ENCODE measurements at regions not wholly inside any gene's neighbourhood (a gene's known extent, or its start where the extent isn't known, plus 50 kb on each side); places are given as distances from the start of the nearest gene placed in this dataset.

DNA sequence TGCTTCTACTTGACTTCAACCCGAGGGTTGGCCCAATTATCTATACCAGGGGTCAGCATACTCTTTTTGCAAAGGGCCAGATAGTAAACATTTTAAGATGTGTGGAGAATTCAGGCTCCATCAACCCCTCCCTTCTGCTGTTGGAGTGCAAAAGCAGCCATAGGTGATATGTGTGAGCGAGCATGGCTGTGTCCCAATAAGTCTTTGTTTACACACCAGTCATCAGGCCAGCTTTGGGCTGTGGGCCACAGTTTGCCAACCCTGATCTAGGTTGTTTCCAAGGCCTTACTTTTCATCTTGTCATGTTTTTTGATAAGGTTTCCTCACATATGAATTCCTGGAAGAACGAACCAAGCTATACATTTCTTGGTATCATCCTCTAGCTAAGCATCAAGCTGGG, 136.9 kb upstream of the VIPR2 start:
- Histone ChIP-seq H3K9me3 (no peaks in the 10 kb centered on the region), H3K4me1 (no peaks in the 10 kb centered on the region), H3K27ac (no peak overlapping the region), H3K36me3 (no peaks in the 10 kb centered on the region), H3K27me3 (no peaks in the 10 kb centered on the region), H3K4me3 (no peak overlapping the region)
- in situ Hi-C loops (cut with MboI; ENCODE audit: low sequenced_read_pairs in 4 of 4) (no loop called here), intact Hi-C loops (cut with DNase I; ENCODE audit: low total_unique reads) (no loop called here)
- no peak for TF ChIP-seq POLR2A (IDR thresholded peaks at IDR 0.05)
- TF ChIP-seq, protein P1, sequence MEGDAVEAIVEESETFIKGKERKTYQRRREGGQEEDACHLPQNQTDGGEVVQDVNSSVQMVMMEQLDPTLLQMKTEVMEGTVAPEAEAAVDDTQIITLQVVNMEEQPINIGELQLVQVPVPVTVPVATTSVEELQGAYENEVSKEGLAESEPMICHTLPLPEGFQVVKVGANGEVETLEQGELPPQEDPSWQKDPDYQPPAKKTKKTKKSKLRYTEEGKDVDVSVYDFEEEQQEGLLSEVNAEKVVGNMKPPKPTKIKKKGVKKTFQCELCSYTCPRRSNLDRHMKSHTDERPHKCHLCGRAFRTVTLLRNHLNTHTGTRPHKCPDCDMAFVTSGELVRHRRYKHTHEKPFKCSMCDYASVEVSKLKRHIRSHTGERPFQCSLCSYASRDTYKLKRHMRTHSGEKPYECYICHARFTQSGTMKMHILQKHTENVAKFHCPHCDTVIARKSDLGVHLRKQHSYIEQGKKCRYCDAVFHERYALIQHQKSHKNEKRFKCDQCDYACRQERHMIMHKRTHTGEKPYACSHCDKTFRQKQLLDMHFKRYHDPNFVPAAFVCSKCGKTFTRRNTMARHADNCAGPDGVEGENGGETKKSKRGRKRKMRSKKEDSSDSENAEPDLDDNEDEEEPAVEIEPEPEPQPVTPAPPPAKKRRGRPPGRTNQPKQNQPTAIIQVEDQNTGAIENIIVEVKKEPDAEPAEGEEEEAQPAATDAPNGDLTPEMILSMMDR (IDR thresholded peaks at IDR 0.05 in 4 of 5, conservative IDR thresholded peaks at IDR 0.05 in 1 of 5): no peak
- ATAC-seq (no peak), DNase-seq (no peak)

DNA sequence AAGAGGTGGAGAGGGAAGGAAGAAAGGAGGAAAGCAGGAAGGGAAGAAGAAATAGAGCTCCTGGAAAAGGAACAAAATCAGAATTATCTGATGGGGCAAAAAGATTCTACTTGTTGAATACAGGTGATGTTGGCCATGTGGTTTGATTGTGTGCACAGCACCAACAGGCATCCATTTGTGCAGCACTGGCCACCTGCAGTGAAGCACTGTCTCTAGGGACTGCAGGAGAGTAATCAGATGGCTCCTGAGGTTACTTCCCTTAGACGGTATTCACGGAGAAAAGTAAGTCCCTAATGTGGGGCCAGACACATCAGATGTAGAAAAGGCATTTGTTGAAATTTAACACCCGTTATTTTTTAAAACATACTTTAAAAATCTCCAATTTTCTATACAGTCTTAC, 135.3 kb upstream of the VIPR2 start:
- H3K9me3 ChIP-seq: no peaks in the 10 kb centered on the region
- intact Hi-C loops (cut with DNase I; ENCODE audit: low total_unique reads) (no loop called here), in situ Hi-C loops (cut with MboI; ENCODE audit: low sequenced_read_pairs in 4 of 4) (no loop called here)
- H3K27ac ChIP-seq: no peak overlapping the region
- no peak for TF ChIP-seq POLR2A (IDR thresholded peaks at IDR 0.05)
- TF ChIP-seq, protein P1 (IDR thresholded peaks at IDR 0.05 in 4 of 5, conservative IDR thresholded peaks at IDR 0.05 in 1 of 5): no peak
- ATAC-seq: no peak
- H3K36me3 ChIP-seq: no peaks in the 10 kb centered on the region
- DNase-seq: no peak
- H3K27me3 ChIP-seq: no peaks in the 10 kb centered on the region
- no peak overlapping the region for H3K4me3 ChIP-seq
- H3K4me1 ChIP-seq: no peaks in the 10 kb centered on the region

DNA sequence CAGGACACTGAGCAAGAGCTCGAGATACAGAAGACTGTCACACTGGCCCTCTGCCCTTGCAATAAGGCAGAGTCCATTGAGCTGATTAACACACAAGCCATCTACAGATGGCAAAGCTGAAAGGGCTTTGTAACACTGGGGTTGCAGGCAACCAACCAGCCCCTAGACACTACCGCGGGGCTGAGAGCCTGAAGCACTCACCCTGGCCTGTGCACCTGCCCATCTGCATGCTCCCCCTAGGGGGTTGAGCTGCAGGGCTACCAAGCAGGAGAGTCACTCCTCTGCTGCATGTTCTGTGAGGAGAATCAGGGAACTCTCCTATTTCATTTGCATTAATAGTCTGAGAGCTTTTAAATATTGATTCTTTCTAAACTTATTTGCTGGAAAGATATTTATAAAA, 128.1 kb upstream of the VIPR2 start:
- DNase-seq (no peak), ATAC-seq (no peak)
- Histone ChIP-seq H3K27me3 (no peaks in the 10 kb centered on the region), H3K27ac (no peak overlapping the region), H3K36me3 (no peaks in the 10 kb centered on the region), H3K4me3 (no peak overlapping the region), H3K9me3 (peaks cover 0 to 13% (median 7%) of the 10 kb centered on the region in 3 donors), H3K4me1 (no peaks in the 10 kb centered on the region)
- in situ Hi-C loops (cut with MboI; ENCODE audit: low sequenced_read_pairs in 4 of 4): no loop called here
- no peak for TF ChIP-seq POLR2A (IDR thresholded peaks at IDR 0.05)
- TF ChIP-seq, protein P1 (IDR thresholded peaks at IDR 0.05 in 4 of 5, conservative IDR thresholded peaks at IDR 0.05 in 1 of 5): no peak
- intact Hi-C loops (cut with DNase I; ENCODE audit: low total_unique reads): no loop called here

DNA sequence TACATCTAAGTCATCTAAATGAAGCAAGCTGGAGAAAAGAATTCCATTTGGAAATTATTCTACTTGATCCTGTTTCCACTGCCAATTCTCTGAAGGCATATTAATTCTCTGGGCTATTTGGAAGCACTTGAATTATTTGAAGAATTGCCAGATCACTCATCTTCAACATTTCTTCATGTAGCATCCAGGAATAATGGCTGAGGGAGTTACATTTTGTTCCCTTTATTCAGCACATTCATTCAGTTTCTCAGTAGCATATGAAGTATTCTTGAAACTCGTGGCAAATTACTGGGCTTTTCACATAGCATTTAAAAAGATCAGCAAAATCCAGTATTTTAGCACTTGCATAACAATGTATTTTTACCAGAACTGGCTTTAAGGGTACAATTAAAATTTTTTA, 127.1 kb upstream of the VIPR2 start:
- Histone ChIP-seq H3K27ac (no peak overlapping the region), H3K4me3 (no peak overlapping the region), H3K4me1 (no peaks in the 10 kb centered on the region), H3K27me3 (no peaks in the 10 kb centered on the region), H3K36me3 (no peaks in the 10 kb centered on the region), H3K9me3 (peaks cover 0 to 13% (median 7%) of the 10 kb centered on the region in 3 donors)
- DNase-seq (no peak), ATAC-seq (no peak)
- TF ChIP-seq, protein P1 (IDR thresholded peaks at IDR 0.05 in 4 of 5, conservative IDR thresholded peaks at IDR 0.05 in 1 of 5): no peak
- no peak for TF ChIP-seq POLR2A (IDR thresholded peaks at IDR 0.05)
- in situ Hi-C loops (cut with MboI; ENCODE audit: low sequenced_read_pairs in 4 of 4) (no loop called here), intact Hi-C loops (cut with DNase I; ENCODE audit: low total_unique reads) (no loop called here)

DNA sequence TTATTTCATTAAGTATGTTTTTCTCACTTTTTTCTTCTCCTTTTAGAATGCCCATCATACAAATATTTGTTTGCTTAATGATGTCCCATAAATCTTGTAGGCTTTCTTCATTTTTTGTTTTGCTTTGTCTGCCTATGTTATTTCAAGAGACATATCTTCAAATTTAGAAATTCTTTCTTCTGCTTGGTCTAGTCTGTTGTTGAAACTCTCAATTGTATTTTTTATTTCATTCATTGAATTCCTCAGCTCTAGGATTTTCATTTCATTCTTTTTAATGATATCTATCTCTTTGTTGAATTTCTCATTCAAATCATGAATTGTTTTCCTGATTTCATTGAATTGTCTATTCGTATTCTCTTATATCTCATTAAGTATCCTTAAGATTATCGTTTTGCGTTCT, 125.1 kb upstream of the VIPR2 start:
- intact Hi-C loops (cut with DNase I; ENCODE audit: low total_unique reads) (no loop called here), in situ Hi-C loops (cut with MboI; ENCODE audit: low sequenced_read_pairs in 4 of 4) (no loop called here)
- DNase-seq: no peak
- H3K27ac ChIP-seq: no peak overlapping the region
- no peaks in the 10 kb centered on the region for H3K4me1 ChIP-seq
- H3K4me3 ChIP-seq: no peak overlapping the region
- H3K27me3 ChIP-seq: no peaks in the 10 kb centered on the region
- no peak for ATAC-seq
- peaks cover 0 to 13% (median 7%) of the 10 kb centered on the region in 3 donors for H3K9me3 ChIP-seq
- H3K36me3 ChIP-seq: no peaks in the 10 kb centered on the region
- TF ChIP-seq, protein P1 (IDR thresholded peaks at IDR 0.05 in 4 of 5, conservative IDR thresholded peaks at IDR 0.05 in 1 of 5): no peak
- TF ChIP-seq POLR2A (IDR thresholded peaks at IDR 0.05): no peak

All from gastrocnemius medialis (tissue), 4 donors.